RWPE2 (cell line): ENCODE measurements at regions not wholly inside any gene's neighbourhood (a gene's known extent, or its start where the extent isn't known, plus 50 kb on each side); places are given as distances from the start of the nearest gene placed in this dataset.
"Not testable (repeated sequence)": the region's sequence is repeated elsewhere in the genome, so short reads cannot be mapped to it uniquely, and the experiment has no call there.

Experiments used
- ATAC-seq: fragments of 200-7000 bp; cut with Tn5 transposase; 3 replicates; pipeline ENCODE4 v1.9.1; 2021; ENCODE audit warnings: low read depth
- DNase-seq: peaks from one replicate; pipeline ENCODE4 v3.0.0-alpha.2; 2020; ENCODE audit warnings: low spot score
- H3K27ac ChIP-seq: fragments of 450-650 bp; 2 replicates; pipeline ENCODE4 v1.5.1; 2017; ENCODE audit warnings: mild to moderate bottlenecking; ENCODE audit not compliant: poor library complexity, severe bottlenecking
- H3K27me3 ChIP-seq: fragments of 250-450 bp; sonication (Bioruptor Pico); 2 replicates; pipeline ENCODE4 v1.5.1; 2021; ENCODE audit warnings: mild to moderate bottlenecking, moderate library complexity; ENCODE audit not compliant: insufficient read depth, poor library complexity, severe bottlenecking
- H3K36me3 ChIP-seq: fragments of 250-450 bp; sonication (Bioruptor Pico); 2 replicates; pipeline ENCODE4 v1.5.1; 2020; ENCODE audit warnings: low read depth, mild to moderate bottlenecking, moderate library complexity
- H3K4me1 ChIP-seq: fragments of 250-450 bp; sonication (Bioruptor Pico); 2 replicates; pipeline ENCODE4 v1.5.1; 2021; ENCODE audit warnings: mild to moderate bottlenecking, moderate library complexity; ENCODE audit not compliant: insufficient read depth, poor library complexity, severe bottlenecking
- H3K4me3 ChIP-seq: fragments of 250-450 bp; sonication (Bioruptor Pico); 2 replicates; pipeline ENCODE4 v1.5.1; 2021; ENCODE audit warnings: mild to moderate bottlenecking, moderate library complexity; ENCODE audit not compliant: severe bottlenecking
- H3K9me3 ChIP-seq: fragments of 250-450 bp; sonication (Bioruptor Pico); 2 replicates; pipeline ENCODE4 v1.5.1; 2021; ENCODE audit warnings: mild to moderate bottlenecking, moderate library complexity; ENCODE audit not compliant: severe bottlenecking
- TF ChIP-seq, protein P1 (sequence below): fragments of 450-650 bp; IDR thresholded peaks from one replicate; pipeline ENCODE4 v1.5.1; 2017; ENCODE audit warnings: mild to moderate bottlenecking, moderate library complexity; ENCODE audit not compliant: poor library complexity, severe bottlenecking

DNA sequence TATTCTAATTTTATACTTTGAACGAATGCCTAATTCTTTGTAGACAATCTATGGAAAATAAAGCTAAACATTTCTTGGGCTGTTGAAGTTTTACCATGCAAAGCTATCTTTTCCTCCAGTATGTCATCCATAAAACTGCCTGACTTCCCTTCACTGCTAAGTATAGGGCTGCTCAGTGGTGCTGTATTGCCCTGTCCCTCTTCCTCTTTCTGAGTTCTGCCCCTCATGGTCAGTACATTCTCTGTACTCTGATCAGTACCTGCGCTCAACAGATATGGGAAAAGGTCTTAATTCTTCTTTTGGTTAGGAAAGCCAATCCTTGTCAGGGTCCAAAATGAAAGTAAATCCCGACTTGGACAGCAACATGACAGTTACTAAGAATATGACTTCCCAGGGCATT, 321.9 kb downstream of the RAD51AP2 start:
- Histone ChIP-seq H3K4me1 (no peaks in the 10 kb centered on the region), H3K9me3 (no peaks in the 10 kb centered on the region), H3K4me3 (no peak overlapping the region), H3K27me3 (peaks cover 3% of the 10 kb centered on the region), H3K27ac (no peak overlapping the region), H3K36me3 (no peaks in the 10 kb centered on the region)
- ATAC-seq (no peak), DNase-seq (no peak)
- TF ChIP-seq, protein P1, sequence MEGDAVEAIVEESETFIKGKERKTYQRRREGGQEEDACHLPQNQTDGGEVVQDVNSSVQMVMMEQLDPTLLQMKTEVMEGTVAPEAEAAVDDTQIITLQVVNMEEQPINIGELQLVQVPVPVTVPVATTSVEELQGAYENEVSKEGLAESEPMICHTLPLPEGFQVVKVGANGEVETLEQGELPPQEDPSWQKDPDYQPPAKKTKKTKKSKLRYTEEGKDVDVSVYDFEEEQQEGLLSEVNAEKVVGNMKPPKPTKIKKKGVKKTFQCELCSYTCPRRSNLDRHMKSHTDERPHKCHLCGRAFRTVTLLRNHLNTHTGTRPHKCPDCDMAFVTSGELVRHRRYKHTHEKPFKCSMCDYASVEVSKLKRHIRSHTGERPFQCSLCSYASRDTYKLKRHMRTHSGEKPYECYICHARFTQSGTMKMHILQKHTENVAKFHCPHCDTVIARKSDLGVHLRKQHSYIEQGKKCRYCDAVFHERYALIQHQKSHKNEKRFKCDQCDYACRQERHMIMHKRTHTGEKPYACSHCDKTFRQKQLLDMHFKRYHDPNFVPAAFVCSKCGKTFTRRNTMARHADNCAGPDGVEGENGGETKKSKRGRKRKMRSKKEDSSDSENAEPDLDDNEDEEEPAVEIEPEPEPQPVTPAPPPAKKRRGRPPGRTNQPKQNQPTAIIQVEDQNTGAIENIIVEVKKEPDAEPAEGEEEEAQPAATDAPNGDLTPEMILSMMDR, result no peak

DNA sequence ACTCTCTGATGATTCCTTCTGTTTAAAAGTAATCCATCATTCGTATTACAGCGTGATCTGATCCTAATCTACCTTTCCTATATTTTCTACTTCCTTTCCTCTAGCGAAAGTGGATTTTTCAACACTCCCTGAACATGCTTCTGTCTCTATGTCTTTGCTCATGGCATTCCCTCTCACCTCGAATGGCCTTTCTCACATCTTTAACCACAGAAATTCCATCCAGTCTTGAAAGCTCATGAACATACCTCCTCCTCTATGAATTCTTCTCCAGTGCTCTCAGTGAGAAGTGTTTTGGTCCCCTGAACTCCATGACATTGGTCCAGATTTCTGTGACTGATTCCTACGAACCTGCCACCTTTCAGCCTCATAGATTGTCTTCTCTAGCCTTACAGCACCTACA, 323.2 kb downstream of the RAD51AP2 start:
- TF ChIP-seq, protein P1, result no peak
- no peak overlapping the region for H3K27ac ChIP-seq
- no peaks in the 10 kb centered on the region for H3K4me1 ChIP-seq
- peaks cover 3% of the 10 kb centered on the region for H3K27me3 ChIP-seq
- H3K9me3 ChIP-seq, result no peaks in the 10 kb centered on the region
- no peak overlapping the region for H3K4me3 ChIP-seq
- H3K36me3 ChIP-seq, result no peaks in the 10 kb centered on the region
- DNase-seq, result no peak
- no peak for ATAC-seq

DNA sequence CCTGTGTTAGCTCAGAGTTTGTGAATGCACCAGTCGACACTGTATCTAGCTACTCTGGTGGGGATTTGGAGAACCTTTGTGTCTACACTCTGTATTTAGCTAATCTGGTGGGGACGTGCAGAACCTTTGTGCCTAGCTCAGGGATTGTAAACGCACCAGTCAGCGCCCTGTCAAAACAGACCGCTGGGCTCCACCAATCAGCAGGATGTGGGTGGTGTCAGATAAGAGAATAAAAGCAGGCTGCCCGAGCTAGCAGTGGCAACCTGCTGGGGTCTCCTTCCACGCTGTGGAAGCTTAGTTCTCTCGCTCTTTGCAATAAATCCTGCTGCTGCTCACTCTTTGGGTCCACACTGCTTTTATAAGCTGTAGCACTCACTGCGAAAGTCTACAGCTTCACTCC, 324.2 kb downstream of the RAD51AP2 start:
- peaks cover 3% of the 10 kb centered on the region for H3K27me3 ChIP-seq
- no peaks in the 10 kb centered on the region for H3K36me3 ChIP-seq
- TF ChIP-seq, protein P1, result no peak
- DNase-seq, result no peak
- no peak for ATAC-seq
- no peaks in the 10 kb centered on the region for H3K9me3 ChIP-seq
- no peak overlapping the region for H3K27ac ChIP-seq
- no peak overlapping the region for H3K4me3 ChIP-seq
- no peaks in the 10 kb centered on the region for H3K4me1 ChIP-seq

DNA sequence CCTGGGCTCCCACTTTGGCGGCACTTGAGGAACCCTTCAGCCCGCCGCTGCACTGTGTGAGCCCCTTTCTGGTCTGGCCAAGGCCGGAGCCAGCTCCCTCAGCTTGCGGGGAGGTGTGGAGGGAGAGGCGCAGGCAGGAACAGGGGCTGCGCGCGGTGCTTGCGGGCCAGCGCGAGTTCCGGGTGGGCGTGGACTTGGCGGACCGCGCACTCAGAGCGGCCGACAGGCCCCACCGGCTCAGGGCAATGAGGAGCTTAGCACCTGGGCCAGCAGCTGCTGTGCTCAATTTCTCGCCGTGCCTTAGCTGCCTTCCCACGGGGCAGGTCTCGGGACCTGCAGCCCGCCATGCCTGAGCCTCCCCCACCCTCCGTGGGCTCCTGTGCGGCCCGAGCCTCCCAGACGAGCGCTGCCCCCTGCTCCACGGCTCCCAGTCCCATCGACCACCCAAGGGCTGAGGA, 324.8 kb downstream of the RAD51AP2 start:
- not testable (repeated sequence) for H3K4me1 ChIP-seq, H3K4me3 ChIP-seq, H3K36me3 ChIP-seq, DNase-seq, H3K27me3 ChIP-seq, H3K9me3 ChIP-seq, H3K27ac ChIP-seq, ATAC-seq

DNA sequence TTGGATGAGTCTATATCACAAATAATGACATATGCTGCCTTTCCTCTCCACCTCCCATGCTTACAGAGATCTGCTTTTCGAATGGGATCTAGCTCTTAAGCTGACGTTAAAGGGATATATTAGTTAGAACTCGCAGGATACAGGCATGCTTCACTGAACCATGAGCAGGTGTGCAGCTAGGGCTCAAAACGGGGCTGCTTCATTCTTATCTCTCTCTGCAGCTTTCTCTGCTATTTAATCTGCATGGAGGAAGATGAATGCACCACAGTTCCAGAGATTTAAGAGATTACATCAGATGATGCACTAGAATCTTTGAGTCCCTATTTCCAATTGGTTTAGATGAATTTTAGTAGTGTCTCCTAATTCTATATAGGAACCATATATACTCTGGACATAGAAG, 327.0 kb downstream of the RAD51AP2 start:
- Histone ChIP-seq H3K27me3 (no peaks in the 10 kb centered on the region), H3K4me3 (no peak overlapping the region), H3K9me3 (no peaks in the 10 kb centered on the region), H3K36me3 (no peaks in the 10 kb centered on the region), H3K27ac (no peak overlapping the region), H3K4me1 (no peaks in the 10 kb centered on the region)
- ATAC-seq, result no peak
- TF ChIP-seq, protein P1, result no peak
- DNase-seq, result no peak
